HG02623 (cell line): ENCODE measurements at regions not wholly inside any gene's neighbourhood (a gene's known extent, or its start where the extent isn't known, plus 50 kb on each side); places are given as distances from the start of the nearest gene placed in this dataset.

Experiments
- ATAC-seq: cut with Tn5 transposase; IDR thresholded peaks from one replicate; pipeline ENCODE4 v1.9.1; 2021; ENCODE audit warnings: moderate library complexity; ENCODE audit not compliant: unreplicated experiment

- no peak for ATAC-seq
Observed at GRCh38 chr2:118791483-118791882, 56.0 kb downstream of the EN1 start.

GRCh38 chr2:118786746-118787145 is 60.7 kb downstream of the EN1 start:
- ATAC-seq = no peak

- no peak for ATAC-seq
Observed at GRCh38 chr2:118784860-118785259, 62.6 kb downstream of the EN1 start.

- no peak for ATAC-seq
Observed at GRCh38 chr2:118779362-118779761, 68.1 kb downstream of the EN1 start.

- no peak for ATAC-seq
Observed at GRCh38 chr2:118774458-118775133, 72.9 kb downstream of the EN1 start.

- no peak for ATAC-seq
Observed at GRCh38 chr2:118773826-118774225, 73.6 kb downstream of the EN1 start.

GRCh38 chr2:118772487-118773200 is 74.8 kb downstream of the EN1 start:
- ATAC-seq = no peak

GRCh38 chr2:118769707-118770400 is 77.6 kb downstream of the EN1 start:
- no peak for ATAC-seq

- ATAC-seq = no peak
Observed at GRCh38 chr2:118766871-118767270, 80.6 kb downstream of the EN1 start.

- ATAC-seq = no peak
Observed at GRCh38 chr2:118764855-118765254, 82.6 kb downstream of the EN1 start.

GRCh38 chr2:118763797-118764196 is 83.7 kb downstream of the EN1 start:
- ATAC-seq = no peak

GRCh38 chr2:118762290-118762689 is 85.2 kb downstream of the EN1 start:
- ATAC-seq = no peak

- no peak for ATAC-seq
Observed at GRCh38 chr2:118761771-118762170, 85.7 kb downstream of the EN1 start.

- no peak for ATAC-seq
Observed at GRCh38 chr2:118755901-118756300, 91.5 kb downstream of the EN1 start.

GRCh38 chr2:118755384-118755783 is 92.1 kb downstream of the EN1 start:
- no peak for ATAC-seq

- ATAC-seq = no peak
Observed at GRCh38 chr2:118752762-118753429, 94.6 kb downstream of the EN1 start.

- ATAC-seq = no peak
Observed at GRCh38 chr2:118750959-118751565, 96.4 kb downstream of the EN1 start.

- ATAC-seq = no peak
Observed at GRCh38 chr2:118748245-118748885, 99.1 kb downstream of the EN1 start.

GRCh38 chr2:118747637-118748036 is 99.8 kb downstream of the EN1 start:
- ATAC-seq = no peak

- no peak for ATAC-seq
Observed at GRCh38 chr2:118747066-118747465, 100.4 kb downstream of the EN1 start.
